HCT116 (cell line): ENCODE measurements at regions not wholly inside any gene's neighbourhood (a gene's known extent, or its start where the extent isn't known, plus 50 kb on each side); places are given as distances from the start of the nearest gene placed in this dataset.

ENCODE experiments used
- ATAC-seq: fragments of 200-7000 bp; cut with Tn5 transposase; 2 replicates; pipeline ENCODE4 v1.9.1; 2020; ENCODE audit warnings: mild to moderate bottlenecking, moderate library complexity
- BruUV-seq: library from RNA; stranded (reverse); fragments of 400-500 nt; replicated peaks from 2 replicates; lab custom pipeline; 2021; lab: Mats Ljungman, UMichigan
- CTCF ChIA-PET: fragments of 300-600 bp; sonication (Branson Sonifier 250); formaldehyde crosslinking; loops from one replicate; lab custom pipeline; 2021; ENCODE audit warnings: antibody characterized with exemption; lab: Charles Lee
- POLR2A ChIA-PET: fragments of 300-600, 350-600 bp; sonication (Branson Sonifier 250); formaldehyde crosslinking; loops from one replicate; lab custom pipeline; 2021; ENCODE audit warnings: antibody characterized with exemption; lab: Charles Lee
- RAD21 ChIA-PET, 2 experiments: fragments of 300-600 bp; sonication (Branson Sonifier 250); formaldehyde crosslinking; loops; one replicate each; lab custom pipeline; 2023; ENCODE audit warnings: low total read pairs in 2 of 2; ENCODE audit not compliant: uncharacterized antibody in 2 of 2, unreplicated experiment in 2 of 2, low non-redundant PET in 1 of 2; lab: Charles Lee
- DNase-seq: peaks from one replicate; pipeline ENCODE4 v3.0.0-alpha.2; 2010; ENCODE audit warnings: low read depth, low spot score
- H2AFZ ChIP-seq: fragments of 200-600 bp; shearing (Covaris generic), sonication (generic); 2 replicates; pipeline ENCODE4 v1.6.1; 2017; ENCODE audit warnings: low read depth, mixed run types, mixed read lengths, antibody characterized with exemption, low read length; ENCODE audit not compliant: poor library complexity, severe bottlenecking
- H3K27ac ChIP-seq: 2 replicates; pipeline ENCODE4 v1.5.1; 2012; ENCODE audit warnings: low read depth, low read length
- H3K27me3 ChIP-seq: fragments of 200-600 bp; sonication (generic); 2 replicates; pipeline ENCODE4 v1.6.1; 2016; ENCODE audit warnings: mixed run types, low read length, mixed read lengths; ENCODE audit not compliant: insufficient read depth
- H3K36me3 ChIP-seq, 2 experiments: fragments of 200-500 bp in 1 of 2; fragments of 200-600 bp in 1 of 2; sonication (Bioruptor generic) in 1 of 2; sonication (generic) in 1 of 2; 2 replicates each; pipeline versions ENCODE4 v1.5.1 to v1.6.1; 2014 to 2016; ENCODE audit warnings: low read length in 2 of 2, inconsistent platforms in 1 of 2, mixed read lengths in 1 of 2, mixed run types in 1 of 2; ENCODE audit not compliant: insufficient read depth in 2 of 2, control insufficient read depth in 1 of 2
- H3K4me1 ChIP-seq, 2 experiments: fragments of 200-600 bp in 1 of 2; sonication (generic) in 1 of 2; 2 replicates each; pipeline versions ENCODE4 v1.5.1 to v1.6.1; 2012 to 2017; ENCODE audit warnings: low read length in 2 of 2, inconsistent platforms in 1 of 2, mild to moderate bottlenecking in 1 of 2, mixed read lengths in 1 of 2, mixed run types in 1 of 2, moderate library complexity in 1 of 2; ENCODE audit not compliant: insufficient read depth in 2 of 2, control insufficient read depth in 1 of 2
- H3K4me2 ChIP-seq: fragments of 200-600 bp; sonication (generic); 2 replicates; pipeline ENCODE4 v1.6.1; 2017; ENCODE audit warnings: mixed run types, low read length, mixed read lengths
- H3K4me3 ChIP-seq, 2 experiments: fragments of 200-600 bp in 1 of 2; sonication (generic) in 1 of 2; replicated peaks in 1 of 2; 2 replicates each; pipeline ENCODE4 v1.5.1; 2011 to 2016; ENCODE audit warnings: low read length in 2 of 2, control low read depth in 1 of 2, low read depth in 1 of 2, mild to moderate bottlenecking in 1 of 2, mixed read lengths in 1 of 2, mixed run types in 1 of 2
- H3K79me2 ChIP-seq: fragments of 200-600 bp; sonication (generic); 2 replicates; pipeline ENCODE4 v1.6.1; 2017; ENCODE audit warnings: mild to moderate bottlenecking, mixed run types, low read length, moderate library complexity, mixed read lengths; ENCODE audit not compliant: insufficient read depth
- H3K9ac ChIP-seq: fragments of 200-600 bp; sonication (generic); 2 replicates; pipeline ENCODE4 v1.6.1; 2016; ENCODE audit warnings: low read length, mixed read lengths
- H3K9me2 ChIP-seq: fragments of 200-600 bp; sonication (generic), shearing (Covaris generic); 2 replicates; pipeline ENCODE4 v1.6.1; 2017; ENCODE audit warnings: mixed run types, mild to moderate bottlenecking, moderate library complexity; ENCODE audit not compliant: insufficient read depth
- H3K9me3 ChIP-seq, 2 experiments: fragments of 200-500 bp in 1 of 2; fragments of 200-600 bp in 1 of 2; sonication (Bioruptor generic) in 1 of 2; sonication (generic) in 1 of 2; 2 replicates each; pipeline ENCODE4 v1.6.1; 2014 to 2017; ENCODE audit warnings: low read length in 2 of 2, mixed read lengths in 2 of 2, inconsistent platforms in 1 of 2, low read depth in 1 of 2, mild to moderate bottlenecking in 1 of 2, mixed run types in 1 of 2, moderate library complexity in 1 of 2; ENCODE audit not compliant: control insufficient read depth in 1 of 2, insufficient read depth in 1 of 2
- H4K20me1 ChIP-seq: fragments of 200-600 bp; sonication (generic), shearing (Covaris generic); 2 replicates; pipeline ENCODE4 v1.6.1; 2017; ENCODE audit warnings: mixed run types, mild to moderate bottlenecking, moderate library complexity; ENCODE audit not compliant: insufficient read depth
- CBX3 ChIP-seq: IDR thresholded peaks from 2 replicates; pipeline ENCODE4 v1.6.1; 2012; ENCODE audit warnings: low read depth
- EGR1 ChIP-seq: IDR thresholded peaks from 2 replicates; pipeline ENCODE4 v1.6.1; 2012; ENCODE audit warnings: low read depth
- ELF1 ChIP-seq: IDR thresholded peaks from 2 replicates; pipeline ENCODE4 v1.6.1; 2012; ENCODE audit warnings: low read depth, borderline replicate concordance
- EZH2 ChIP-seq: fragments of 200-600 bp; sonication (generic); IDR thresholded peaks from 2 replicates; pipeline ENCODE4 v1.6.1; 2017; ENCODE audit warnings: antibody characterized with exemption, mixed run types
- EZH2phosphoT487 ChIP-seq: fragments of 200-600 bp; IDR thresholded peaks from 2 replicates; pipeline ENCODE4 v1.6.1; 2018; ENCODE audit warnings: antibody characterized with exemption, borderline replicate concordance
- FOSL1 ChIP-seq: IDR thresholded peaks from 2 replicates; pipeline ENCODE4 v1.6.1; 2012; ENCODE audit warnings: low read depth
- JUND ChIP-seq: IDR thresholded peaks from 2 replicates; pipeline ENCODE4 v1.6.1; 2012
- MAX ChIP-seq: IDR thresholded peaks from 2 replicates; pipeline ENCODE4 v1.6.1; 2012
- SIN3A ChIP-seq: IDR thresholded peaks from 2 replicates; pipeline ENCODE4 v1.6.1; 2012; ENCODE audit warnings: low read depth
- YY1 ChIP-seq: IDR thresholded peaks from 2 replicates; pipeline ENCODE4 v1.6.1; 2011; ENCODE audit warnings: low read length, low read depth, moderate library complexity, mild to moderate bottlenecking; ENCODE audit not compliant: insufficient replicate concordance; ENCODE audit errors: extremely low read depth
- ZFX ChIP-seq: fragments of 450-650 bp; IDR thresholded peaks from 2 replicates; pipeline ENCODE4 v1.6.1; 2017
- ZNF274 ChIP-seq: fragments of 200-500 bp; sonication (Bioruptor generic); IDR thresholded peaks from 2 replicates; pipeline ENCODE4 v1.6.1; 2014; ENCODE audit warnings: mild to moderate bottlenecking, low read depth, low read length, inconsistent platforms
- intact Hi-C: fragments of 100-400 bp; cut with micrococcal nuclease; formaldehyde crosslinking; loops from 2 replicates; pipeline ENCODE4 v1.10.0; 2022
- TF ChIP-seq, protein P1 (sequence below), 3 experiments: fragments of 200-600 bp in 1 of 3; sonication (generic) in 1 of 3; IDR thresholded peaks in 2 of 3; conservative IDR thresholded peaks in 1 of 3; 2 replicates each; pipeline ENCODE4 v1.5.1; 2012 to 2017; ENCODE audit warnings: low read depth in 2 of 3, low read length in 2 of 3, antibody characterized with exemption in 1 of 3, borderline replicate concordance in 1 of 3, control low read depth in 1 of 3, mild to moderate bottlenecking in 1 of 3, mixed read lengths in 1 of 3, mixed run types in 1 of 3, moderate library complexity in 1 of 3; ENCODE audit not compliant: insufficient read depth in 1 of 3
- TF ChIP-seq, protein P2 (sequence below): IDR thresholded peaks from 2 replicates; pipeline ENCODE4 v1.6.1; 2011; ENCODE audit warnings: mild to moderate bottlenecking, low read length, moderate library complexity; ENCODE audit not compliant: insufficient replicate concordance; ENCODE audit errors: extremely low read depth
- TF ChIP-seq, protein P3 (sequence below): IDR thresholded peaks from 2 replicates; pipeline ENCODE4 v1.6.1; 2012; ENCODE audit warnings: low read depth
- TF ChIP-seq, protein P4 (sequence below): IDR thresholded peaks from 2 replicates; pipeline ENCODE4 v1.6.1; 2012

GRCh38 chr16:58793366-58793765 is 59.2 kb upstream of the GOT2 start:
- Histone ChIP-seq H3K9me3 (no peaks in the 10 kb centered on the region), H4K20me1 (no peaks in the 10 kb centered on the region), H3K36me3 (no peaks in the 10 kb centered on the region), H3K4me3 (no peak overlapping the region), H3K9ac (no peak overlapping the region), H3K27ac (no peak overlapping the region), H3K4me2 (no peak overlapping the region), H2AFZ (no peak overlapping the region), H3K79me2 (no peaks in the 10 kb centered on the region), H3K4me1 (no peaks in the 10 kb centered on the region), H3K9me2 (no peaks in the 10 kb centered on the region), H3K27me3 (peaks cover 14% of the 10 kb centered on the region; the same call in 1 of the 2 replicates)
- intact Hi-C loops = no loop called here
- ATAC-seq (no peak), DNase-seq (no peak)
- ChIA-PET POLR2A (no interaction called here), CTCF (interaction anchor here (1.7 kb wide), 1 partner anchor 37 kb away, joined by 3 read pairs; no protein-coding TSS in a partner anchor), RAD21 (no interaction called here)
- BruUV-seq = no TSS peak
- TF ChIP-seq JUND (no peak), MAX (no peak), ZFX (no peak), EZH2phosphoT487 (no peak), YY1 (no peak), EZH2 (no peak), EGR1 (no peak), SIN3A (no peak), ZNF274 (no peak), FOSL1 (no peak), ELF1 (no peak), CBX3 (no peak)
- TF ChIP-seq, protein P1, sequence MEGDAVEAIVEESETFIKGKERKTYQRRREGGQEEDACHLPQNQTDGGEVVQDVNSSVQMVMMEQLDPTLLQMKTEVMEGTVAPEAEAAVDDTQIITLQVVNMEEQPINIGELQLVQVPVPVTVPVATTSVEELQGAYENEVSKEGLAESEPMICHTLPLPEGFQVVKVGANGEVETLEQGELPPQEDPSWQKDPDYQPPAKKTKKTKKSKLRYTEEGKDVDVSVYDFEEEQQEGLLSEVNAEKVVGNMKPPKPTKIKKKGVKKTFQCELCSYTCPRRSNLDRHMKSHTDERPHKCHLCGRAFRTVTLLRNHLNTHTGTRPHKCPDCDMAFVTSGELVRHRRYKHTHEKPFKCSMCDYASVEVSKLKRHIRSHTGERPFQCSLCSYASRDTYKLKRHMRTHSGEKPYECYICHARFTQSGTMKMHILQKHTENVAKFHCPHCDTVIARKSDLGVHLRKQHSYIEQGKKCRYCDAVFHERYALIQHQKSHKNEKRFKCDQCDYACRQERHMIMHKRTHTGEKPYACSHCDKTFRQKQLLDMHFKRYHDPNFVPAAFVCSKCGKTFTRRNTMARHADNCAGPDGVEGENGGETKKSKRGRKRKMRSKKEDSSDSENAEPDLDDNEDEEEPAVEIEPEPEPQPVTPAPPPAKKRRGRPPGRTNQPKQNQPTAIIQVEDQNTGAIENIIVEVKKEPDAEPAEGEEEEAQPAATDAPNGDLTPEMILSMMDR (IDR thresholded peaks at IDR 0.05 in 2 of 3, conservative IDR thresholded peaks at IDR 0.05 in 1 of 3; ENCODE audit: borderline replicate concordance in 1 of 3, insufficient read depth in 1 of 3, low read depth in 2 of 3, low read length in 2 of 3) = no peak
- TF ChIP-seq, protein P2, sequence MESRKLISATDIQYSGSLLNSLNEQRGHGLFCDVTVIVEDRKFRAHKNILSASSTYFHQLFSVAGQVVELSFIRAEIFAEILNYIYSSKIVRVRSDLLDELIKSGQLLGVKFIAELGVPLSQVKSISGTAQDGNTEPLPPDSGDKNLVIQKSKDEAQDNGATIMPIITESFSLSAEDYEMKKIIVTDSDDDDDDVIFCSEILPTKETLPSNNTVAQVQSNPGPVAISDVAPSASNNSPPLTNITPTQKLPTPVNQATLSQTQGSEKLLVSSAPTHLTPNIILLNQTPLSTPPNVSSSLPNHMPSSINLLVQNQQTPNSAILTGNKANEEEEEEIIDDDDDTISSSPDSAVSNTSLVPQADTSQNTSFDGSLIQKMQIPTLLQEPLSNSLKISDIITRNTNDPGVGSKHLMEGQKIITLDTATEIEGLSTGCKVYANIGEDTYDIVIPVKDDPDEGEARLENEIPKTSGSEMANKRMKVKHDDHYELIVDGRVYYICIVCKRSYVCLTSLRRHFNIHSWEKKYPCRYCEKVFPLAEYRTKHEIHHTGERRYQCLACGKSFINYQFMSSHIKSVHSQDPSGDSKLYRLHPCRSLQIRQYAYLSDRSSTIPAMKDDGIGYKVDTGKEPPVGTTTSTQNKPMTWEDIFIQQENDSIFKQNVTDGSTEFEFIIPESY = no peak
- TF ChIP-seq, protein P3, sequence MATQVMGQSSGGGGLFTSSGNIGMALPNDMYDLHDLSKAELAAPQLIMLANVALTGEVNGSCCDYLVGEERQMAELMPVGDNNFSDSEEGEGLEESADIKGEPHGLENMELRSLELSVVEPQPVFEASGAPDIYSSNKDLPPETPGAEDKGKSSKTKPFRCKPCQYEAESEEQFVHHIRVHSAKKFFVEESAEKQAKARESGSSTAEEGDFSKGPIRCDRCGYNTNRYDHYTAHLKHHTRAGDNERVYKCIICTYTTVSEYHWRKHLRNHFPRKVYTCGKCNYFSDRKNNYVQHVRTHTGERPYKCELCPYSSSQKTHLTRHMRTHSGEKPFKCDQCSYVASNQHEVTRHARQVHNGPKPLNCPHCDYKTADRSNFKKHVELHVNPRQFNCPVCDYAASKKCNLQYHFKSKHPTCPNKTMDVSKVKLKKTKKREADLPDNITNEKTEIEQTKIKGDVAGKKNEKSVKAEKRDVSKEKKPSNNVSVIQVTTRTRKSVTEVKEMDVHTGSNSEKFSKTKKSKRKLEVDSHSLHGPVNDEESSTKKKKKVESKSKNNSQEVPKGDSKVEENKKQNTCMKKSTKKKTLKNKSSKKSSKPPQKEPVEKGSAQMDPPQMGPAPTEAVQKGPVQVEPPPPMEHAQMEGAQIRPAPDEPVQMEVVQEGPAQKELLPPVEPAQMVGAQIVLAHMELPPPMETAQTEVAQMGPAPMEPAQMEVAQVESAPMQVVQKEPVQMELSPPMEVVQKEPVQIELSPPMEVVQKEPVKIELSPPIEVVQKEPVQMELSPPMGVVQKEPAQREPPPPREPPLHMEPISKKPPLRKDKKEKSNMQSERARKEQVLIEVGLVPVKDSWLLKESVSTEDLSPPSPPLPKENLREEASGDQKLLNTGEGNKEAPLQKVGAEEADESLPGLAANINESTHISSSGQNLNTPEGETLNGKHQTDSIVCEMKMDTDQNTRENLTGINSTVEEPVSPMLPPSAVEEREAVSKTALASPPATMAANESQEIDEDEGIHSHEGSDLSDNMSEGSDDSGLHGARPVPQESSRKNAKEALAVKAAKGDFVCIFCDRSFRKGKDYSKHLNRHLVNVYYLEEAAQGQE = no peak
- TF ChIP-seq, protein P4, sequence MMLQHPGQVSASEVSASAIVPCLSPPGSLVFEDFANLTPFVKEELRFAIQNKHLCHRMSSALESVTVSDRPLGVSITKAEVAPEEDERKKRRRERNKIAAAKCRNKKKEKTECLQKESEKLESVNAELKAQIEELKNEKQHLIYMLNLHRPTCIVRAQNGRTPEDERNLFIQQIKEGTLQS = no peak
